DMS 273 (cell line): ENCODE measurements at regions not wholly inside any gene's neighbourhood (a gene's known extent, or its start where the extent isn't known, plus 50 kb on each side); places are given as distances from the start of the nearest gene placed in this dataset.
A peak's percentile ranks its signal among the peaks of the same experiment; 100 is the strongest.

Source experiments
- DNase-seq: peaks from one replicate; lab custom pipeline; 2025; ENCODE audit not compliant: unreplicated experiment; lab: John Stamatoyannopoulos, UW

DNA sequence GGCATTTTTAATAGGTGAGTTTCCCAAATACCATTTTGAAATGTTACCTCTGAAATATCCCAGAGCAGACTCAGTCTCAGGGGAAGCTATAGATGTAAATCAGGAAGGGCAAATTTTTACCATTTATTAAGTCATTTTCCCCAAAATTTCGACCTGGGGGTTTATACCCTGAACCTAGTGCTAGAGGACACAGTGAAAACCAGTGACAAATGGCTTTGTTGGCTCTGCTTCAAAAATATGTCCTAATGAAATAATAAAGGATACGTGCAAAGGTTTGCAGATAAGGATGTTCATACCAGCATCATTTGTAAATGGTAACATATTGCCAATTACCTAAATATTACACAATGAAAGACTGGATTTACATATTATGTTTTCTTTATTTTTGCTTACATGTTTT is 546.7 kb upstream of the ADAMTS9 start:
- no peak for DNase-seq

GRCh38 chr3:65233561-65233960 is 545.8 kb upstream of the ADAMTS9 start:
- no peak for DNase-seq

DNA sequence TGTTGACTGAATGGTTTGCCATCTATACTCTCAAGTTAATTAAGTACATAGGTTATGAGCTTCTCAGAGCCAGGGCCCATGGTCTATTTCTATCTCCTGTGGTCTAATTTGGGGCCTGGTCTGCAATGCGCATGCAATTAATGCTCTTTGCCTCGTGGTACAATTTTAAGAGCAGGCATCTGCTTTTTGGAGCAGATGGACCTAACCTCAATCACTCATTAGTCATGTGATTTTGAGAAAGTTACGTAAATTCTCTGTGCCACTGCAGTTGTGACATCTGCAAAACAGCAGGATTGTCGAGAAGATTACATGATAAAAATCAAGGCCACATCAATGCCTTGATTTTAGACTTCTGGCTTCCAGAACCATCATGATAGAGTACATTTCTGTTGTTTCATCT is 543.7 kb upstream of the ADAMTS9 start:
- DNase-seq: peak; percentile 23

DNA sequence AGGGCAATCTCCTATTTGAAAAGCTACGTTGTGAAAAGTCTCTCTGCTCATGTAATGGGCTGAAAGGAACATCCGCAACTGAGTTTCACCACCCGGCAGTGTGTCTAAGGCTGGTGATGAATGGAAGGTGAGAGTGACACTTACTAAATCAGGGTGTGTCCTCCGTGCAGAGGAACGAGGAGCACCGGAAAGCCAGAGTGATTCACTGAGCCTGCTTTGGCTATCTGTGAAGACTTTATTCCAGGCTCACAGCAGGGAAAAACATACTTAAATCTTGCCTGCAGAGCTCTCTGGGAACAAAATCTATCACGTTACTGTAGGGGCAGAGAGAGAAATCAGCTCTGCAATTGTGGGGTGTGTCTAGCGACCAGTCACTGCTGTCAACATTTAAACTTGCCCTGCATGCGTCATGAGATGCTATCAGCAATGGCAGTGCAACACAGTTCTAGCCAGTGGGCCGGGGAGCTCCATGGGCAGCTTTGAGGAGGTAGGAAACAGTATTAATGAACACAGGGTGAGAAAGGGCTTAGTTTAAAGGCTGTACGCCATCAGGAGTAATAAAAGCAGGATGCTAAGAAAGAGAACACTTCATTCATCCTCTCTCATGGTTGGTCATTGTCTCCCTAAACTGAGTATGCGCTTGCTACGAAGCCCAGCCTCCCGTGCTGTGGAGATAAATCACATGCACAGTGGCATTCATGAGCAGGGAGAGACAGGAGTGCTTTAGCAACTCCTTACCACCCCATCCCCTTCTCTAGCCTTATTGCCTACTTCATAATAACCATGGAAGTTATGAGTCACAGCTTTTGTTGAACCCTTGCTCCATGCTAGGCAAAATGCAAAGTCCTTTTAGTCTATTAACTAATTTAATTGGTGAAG is 542.7 kb upstream of the ADAMTS9 start:
- no peak for DNase-seq

- DNase-seq: no peak
These were observed 538.5 kb upstream of the ADAMTS9 start for GRCh38 chr3:65226287-65226686.

DNA sequence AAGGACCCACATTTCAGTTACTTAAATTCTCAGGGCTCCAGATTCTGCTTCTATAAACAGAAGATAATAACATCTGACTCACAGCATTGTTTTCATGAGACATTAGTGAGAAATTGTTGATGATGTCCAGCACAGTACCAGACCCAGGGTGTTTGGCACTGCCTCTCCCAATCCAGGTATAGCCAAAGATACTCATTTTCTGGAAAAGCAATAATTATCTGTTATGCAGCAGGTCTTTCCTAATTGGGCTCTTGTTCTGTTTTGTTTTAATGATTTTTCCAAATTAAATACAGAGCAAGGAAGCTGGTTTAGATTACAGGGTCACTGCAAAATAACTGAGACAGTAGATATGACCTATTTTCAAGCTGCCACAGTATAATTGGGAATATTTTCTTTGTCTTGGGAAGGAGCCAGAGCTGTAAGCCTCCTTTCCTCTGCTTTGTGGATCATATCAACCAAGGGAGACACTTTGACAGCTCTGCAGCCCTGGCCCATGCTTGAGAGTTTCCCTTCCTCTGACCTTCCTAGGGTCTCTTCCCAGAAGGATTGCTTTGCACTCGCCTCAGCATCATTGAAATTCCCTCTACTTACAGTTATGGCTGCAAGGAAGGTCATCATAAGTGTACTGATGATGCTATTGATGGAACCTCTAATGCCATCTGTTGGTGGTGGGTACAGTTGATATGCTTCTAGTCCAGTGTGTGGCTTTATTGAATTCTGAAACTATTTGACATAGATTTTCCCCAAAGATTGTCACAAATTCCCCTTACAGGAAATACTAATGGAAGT is 522.4 kb upstream of the ADAMTS9 start:
- no peak for DNase-seq

GRCh38 chr3:65202395-65202794 is 514.6 kb upstream of the ADAMTS9 start:
- DNase-seq: no peak

- DNase-seq: no peak
These were observed 514.1 kb upstream of the ADAMTS9 start for GRCh38 chr3:65201926-65202325.

- DNase-seq: no peak
These were observed 512.6 kb upstream of the ADAMTS9 start for GRCh38 chr3:65200310-65200970.

GRCh38 chr3:65196663-65197062 is 508.9 kb upstream of the ADAMTS9 start:
- no peak for DNase-seq

DNA sequence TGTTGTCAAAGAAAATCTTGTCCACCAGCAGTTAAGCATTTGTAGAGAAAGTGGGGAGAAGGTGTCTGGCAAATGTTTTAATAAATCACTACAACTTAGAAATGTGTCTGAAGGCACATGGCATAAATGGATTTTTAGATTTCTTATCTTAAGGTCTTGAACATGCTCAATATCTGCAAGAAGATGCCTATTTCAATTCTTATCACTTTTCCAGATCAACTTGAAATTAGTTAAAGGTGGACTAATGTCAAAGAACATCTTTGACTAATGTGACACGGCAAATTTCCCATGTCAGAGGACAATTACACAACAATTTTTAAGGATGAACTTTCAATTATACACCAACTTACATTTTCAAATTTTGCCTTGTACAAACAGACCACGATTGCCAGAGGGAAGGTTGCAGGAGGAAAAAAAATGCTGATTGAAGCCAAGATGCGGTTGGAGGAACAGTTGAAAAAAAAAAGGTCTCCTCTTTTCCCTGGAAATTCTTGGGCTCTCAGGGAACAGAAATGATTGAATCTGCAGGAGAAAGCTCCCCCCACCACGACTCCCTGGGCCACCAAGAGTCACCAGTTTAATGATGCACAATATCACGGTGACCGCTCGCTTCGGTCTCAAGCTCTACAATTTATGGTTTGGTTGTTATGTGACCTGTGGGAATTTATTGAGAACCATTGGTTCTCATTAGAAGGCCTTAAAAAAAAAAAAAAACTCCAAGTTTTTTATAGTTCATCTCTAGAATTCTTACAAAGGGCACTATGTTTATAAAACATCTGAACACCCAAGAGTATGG is 507.6 kb upstream of the ADAMTS9 start:
- DNase-seq: no peak

DNA sequence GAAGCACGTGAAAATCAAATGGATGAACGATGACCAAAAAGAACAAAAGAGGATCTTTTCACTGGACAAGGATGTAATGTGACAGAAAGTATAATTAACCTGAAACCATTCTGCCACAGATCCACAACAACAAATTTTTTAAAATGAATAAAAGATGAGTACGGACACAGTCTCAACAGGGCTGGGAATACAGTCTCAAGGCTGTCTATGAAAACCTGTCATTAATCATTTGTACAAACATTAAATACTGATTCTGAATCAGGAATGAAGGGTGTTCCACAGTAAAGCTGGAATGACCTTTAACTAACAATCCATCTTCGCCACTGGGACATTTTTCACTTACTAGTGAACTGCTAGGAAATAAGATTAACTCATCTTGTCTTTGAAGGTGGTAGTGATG is 506.9 kb upstream of the ADAMTS9 start:
- no peak for DNase-seq

GRCh38 chr3:65194047-65194714 is 506.4 kb upstream of the ADAMTS9 start:
- DNase-seq: no peak

DNA sequence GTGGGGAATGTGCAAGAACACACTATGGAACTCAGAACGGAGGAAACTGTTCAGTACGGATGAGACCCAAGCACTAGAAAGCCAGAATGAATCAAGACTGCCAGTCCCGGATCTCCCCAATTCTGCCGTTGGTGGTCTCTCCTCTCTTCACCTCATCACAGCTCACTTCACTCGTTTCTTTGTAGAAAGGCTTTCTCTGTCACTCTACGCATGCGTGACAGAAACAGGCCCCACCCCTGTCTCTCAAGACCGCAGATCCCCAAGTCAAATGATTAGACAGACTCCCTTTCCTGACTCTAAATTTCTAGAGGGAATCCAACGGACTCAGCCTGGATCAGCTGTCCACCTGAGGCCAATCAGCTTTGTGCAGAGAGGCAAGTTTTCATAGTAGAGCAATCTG is 505.7 kb upstream of the ADAMTS9 start:
- no peak for DNase-seq

- no peak for DNase-seq
These were observed 502.3 kb upstream of the ADAMTS9 start for GRCh38 chr3:65190111-65190510.

- no peak for DNase-seq
These were observed 498.5 kb upstream of the ADAMTS9 start for GRCh38 chr3:65186268-65186667.

DNA sequence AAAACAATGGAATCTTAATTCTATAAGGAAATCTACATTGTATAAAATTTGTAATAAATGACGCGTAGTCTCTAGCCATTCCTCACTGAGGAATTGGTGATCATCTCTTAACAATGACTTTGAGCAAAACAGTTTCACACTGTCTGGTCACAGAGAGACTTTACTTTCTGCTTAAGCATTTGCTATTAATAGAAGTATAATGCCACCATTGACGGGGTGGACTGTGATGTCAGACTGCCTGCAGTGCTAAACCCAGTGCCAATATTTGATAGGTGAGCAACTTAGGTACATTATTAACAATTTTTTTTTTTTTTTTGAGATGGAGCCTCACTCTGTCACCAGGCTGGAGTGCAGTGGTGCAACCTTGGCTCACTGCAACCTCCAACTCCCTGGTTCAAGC is 494.9 kb upstream of the ADAMTS9 start:
- DNase-seq: no peak

GRCh38 chr3:65182085-65182484 is 494.3 kb upstream of the ADAMTS9 start:
- DNase-seq: no peak

DNA sequence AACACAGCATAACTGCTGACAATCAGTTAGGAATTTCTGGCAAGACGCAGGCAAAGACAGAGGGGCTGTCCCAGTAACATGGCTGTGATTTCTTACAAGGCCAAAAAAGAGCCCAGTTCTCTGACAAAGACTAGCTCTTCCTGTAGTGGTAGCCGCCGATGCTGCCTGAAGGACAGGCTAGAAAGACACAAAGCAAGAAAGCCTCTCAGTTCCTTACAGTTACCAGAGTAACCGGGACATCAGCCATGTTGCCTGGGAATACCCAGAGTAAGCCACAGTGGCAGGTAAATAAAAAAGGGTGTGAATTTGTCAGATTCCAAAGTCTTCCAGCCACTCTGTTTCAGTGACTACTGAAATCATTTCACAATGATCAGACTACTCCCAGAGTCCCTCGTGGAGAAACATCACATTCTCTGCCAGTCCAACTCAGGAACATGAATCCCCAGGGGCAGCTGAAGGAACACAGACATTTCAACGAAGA is 493.6 kb upstream of the ADAMTS9 start:
- DNase-seq: no peak

DNA sequence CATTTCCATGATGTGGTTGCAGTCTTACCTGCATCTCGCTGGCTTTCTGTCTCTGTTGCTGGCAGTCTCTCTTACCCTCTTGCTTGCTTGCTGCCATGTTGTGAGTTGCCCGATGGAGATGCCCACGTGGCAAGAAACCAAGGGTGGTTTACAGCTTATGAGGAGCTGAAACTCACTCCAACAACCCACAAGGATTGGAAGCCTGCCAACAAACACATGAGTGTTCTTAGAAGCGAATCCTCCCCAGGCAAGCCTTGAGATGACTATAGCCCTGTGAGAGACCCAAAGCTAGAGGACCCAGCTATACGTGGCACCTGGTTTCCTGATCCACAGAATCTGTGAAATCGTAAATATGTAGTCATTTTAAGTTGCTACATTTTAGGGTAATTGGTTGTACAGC is 490.9 kb upstream of the ADAMTS9 start:
- peak; percentile 14 for DNase-seq
